GM19467 (cell line): ENCODE measurements at regions not wholly inside any gene's neighbourhood (a gene's known extent, or its start where the extent isn't known, plus 50 kb on each side); places are given as distances from the start of the nearest gene placed in this dataset.
A peak's percentile ranks its signal among the peaks of the same experiment; 100 is the strongest.

Experiments used
- ATAC-seq: cut with Tn5 transposase; IDR thresholded peaks from one replicate; pipeline ENCODE4 v1.9.1; 2021; ENCODE audit warnings: mild to moderate bottlenecking, moderate library complexity; ENCODE audit not compliant: unreplicated experiment

DNA sequence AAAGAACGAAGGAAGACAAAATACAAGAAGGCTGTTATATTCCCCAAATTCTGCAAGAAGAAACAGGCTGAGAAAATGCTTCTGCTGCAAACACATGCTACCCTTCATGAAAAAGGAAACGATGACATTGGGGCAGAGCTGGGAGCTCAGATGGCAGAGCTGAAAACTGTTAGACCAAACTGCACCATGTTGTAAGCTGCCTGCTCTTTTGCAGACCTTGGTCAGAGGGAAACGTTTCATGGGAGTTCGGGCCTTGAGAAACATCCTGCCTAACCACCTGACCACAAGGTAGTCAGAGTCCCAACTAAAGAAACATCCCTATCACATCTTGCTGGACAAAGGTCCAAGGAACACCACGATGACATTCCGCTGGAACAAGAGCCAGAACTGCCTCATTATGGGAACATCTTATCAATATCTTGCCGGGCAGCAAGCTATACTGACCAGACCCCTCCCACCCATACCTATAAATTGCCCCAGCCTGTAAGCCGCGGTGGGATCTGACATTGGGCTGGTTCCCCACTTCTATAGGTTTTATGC lies 110.7 kb upstream of the CTSC start:
- no peak for ATAC-seq

GRCh38 chr11:88447281-88447680 lies 109.7 kb upstream of the CTSC start:
- ATAC-seq: no peak

DNA sequence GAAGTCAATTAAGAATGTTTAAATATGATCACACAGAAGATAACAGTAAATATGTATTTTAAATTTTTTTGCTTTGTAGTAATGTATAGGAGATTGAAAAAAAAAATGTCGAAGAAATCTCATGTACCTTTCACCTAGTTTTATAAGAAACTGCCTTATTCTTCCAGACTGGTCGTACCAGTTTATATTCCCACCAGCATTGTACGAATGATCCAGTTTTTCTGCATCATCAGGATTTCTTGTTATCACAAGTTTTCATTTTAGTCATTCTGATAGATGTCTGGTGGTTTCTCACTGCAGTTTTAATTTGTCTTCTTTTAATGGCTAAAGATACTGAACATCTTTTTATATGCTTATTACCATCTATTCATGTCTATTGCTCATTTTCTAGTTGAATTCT lies 101.8 kb upstream of the CTSC start:
- ATAC-seq: no peak

DNA sequence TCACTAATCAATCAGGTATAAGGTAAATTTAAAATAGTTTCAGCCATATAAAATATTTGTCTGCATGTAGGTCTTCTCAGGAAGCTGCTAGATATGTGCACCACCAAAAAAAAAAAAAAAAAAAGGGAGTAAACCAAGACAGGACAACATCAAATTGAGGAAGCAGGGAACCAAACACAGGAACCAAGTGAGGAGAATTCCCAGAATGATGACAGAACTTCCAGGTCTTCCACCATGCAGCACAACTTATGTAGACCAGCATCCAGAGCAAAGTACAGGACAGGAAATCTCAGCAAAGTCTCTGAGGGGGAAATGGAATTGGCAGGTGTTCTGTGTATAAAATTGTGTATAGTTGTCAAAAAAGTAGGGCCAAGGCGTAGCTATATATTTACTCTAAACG lies 101.2 kb upstream of the CTSC start:
- no peak for ATAC-seq

DNA sequence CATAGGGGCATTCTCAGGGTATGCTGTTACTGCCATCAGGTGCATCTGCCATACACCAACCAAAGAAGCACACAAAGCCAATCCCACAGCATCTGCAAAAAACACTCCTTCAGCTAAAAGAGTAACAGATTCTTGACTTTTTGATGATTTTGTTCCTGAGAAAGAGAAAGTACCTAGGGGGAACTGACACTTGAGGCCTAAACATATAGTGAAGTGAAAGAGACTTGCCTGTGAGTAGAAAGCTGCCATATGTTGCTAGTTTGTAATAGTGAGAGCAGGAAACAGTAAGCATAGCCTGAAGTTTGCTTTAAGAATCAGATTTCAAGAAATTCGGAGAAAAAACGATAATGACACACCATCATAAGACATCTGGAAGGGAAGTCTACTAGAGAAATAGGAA lies 97.9 kb upstream of the CTSC start:
- peak; percentile 99 for ATAC-seq

- ATAC-seq: no peak
These were observed 96.9 kb upstream of the CTSC start for GRCh38 chr11:88434333-88434976.

- ATAC-seq: no peak
These were observed 96.1 kb upstream of the CTSC start for GRCh38 chr11:88433536-88434230.

GRCh38 chr11:88431675-88432341 lies 94.3 kb upstream of the CTSC start:
- ATAC-seq: no peak

DNA sequence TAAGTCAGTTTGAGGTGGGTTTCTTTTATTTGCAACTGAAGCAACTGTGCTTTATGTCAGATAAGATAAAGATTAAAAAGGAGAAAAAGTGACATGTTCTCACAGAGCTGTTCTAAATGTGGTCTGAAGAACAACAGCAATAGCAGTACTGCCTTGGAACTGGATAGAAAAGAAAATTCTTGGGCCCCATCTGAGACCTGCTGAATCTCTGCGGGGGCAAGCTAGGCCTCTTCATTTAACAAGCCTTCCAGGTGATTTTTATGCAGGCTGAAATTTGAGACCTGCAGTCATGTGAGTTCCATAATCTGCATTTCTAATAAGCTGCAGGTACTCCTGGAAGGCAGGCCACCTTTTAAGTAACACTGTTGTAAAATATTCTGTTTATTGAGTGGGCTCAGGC lies 91.4 kb upstream of the CTSC start:
- ATAC-seq: no peak

GRCh38 chr11:88427719-88428118 lies 90.2 kb upstream of the CTSC start:
- no peak for ATAC-seq

GRCh38 chr11:88424881-88425280 lies 87.3 kb upstream of the CTSC start:
- no peak for ATAC-seq

- ATAC-seq: peak; percentile 87
These were observed 84.0 kb upstream of the CTSC start for GRCh38 chr11:88421530-88421929.

DNA sequence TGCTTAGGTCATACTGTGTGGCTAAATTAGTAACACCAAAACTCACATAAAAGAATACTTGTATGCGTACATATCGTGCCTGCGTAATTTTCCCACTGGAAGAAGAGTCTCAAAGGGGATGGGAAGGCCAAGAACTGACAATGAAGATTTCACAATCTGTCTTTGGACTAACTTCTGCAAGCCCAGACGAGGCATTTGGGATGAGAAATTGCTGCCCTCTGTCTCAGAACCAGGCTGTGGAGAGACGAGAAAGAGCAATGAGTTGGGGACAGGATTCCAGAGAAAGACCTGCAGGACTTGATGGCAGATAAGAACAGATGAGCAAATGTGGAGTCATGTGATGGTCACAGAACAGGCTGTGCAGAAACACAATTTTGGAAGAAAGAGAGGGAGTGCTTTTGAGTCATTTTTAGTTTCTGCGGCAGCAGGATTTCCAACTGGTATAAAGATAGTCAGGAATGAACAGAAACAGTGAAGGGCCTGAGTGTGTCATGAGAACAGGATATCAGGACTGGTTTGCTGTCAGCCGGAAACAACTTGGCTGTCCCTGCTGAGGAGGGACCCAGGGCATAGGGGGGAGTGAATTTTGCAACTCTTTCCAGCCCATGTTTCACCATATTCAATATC lies 82.7 kb upstream of the CTSC start:
- no peak for ATAC-seq

GRCh38 chr11:88418508-88418907 lies 81.0 kb upstream of the CTSC start:
- ATAC-seq: no peak

DNA sequence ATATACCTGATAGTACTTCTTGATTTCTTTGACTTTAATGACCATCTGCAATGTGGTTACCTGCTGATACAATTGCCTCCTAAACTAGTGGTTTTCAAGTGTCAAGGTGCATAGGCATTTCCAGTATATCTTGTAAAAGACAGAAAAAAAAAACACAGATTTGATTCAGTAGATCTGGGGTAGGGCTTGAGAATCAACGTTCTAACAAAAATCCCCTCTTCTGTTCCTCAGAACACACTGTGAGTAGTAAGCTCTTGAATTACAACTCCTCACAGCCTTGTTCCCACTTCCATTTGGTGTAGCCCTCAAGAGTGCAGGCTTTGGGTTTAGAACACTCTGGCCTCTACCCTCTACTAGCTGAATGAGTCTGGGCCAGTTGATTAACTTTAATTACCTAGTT lies 78.0 kb upstream of the CTSC start:
- no peak for ATAC-seq

DNA sequence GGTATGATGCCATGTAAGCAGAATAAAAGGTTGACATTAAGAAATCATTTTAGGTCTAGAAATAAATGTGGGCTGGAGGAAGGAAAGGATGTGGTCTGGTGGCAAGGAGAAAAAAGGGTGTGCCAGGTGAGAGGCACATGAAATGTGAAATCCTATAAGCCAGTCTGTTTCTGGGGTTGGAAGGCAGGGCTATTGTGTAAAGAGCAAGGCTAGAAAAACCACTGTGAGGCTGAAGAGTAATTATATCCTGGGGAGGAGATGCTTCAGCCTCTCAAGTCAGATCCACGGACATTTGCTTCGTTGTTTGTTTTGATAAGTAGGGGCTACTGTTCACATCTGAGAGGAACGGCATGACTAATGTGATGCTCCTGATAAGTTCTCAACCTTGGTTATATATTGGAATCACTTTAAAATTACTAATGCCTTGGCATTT lies 77.5 kb upstream of the CTSC start:
- ATAC-seq: no peak

DNA sequence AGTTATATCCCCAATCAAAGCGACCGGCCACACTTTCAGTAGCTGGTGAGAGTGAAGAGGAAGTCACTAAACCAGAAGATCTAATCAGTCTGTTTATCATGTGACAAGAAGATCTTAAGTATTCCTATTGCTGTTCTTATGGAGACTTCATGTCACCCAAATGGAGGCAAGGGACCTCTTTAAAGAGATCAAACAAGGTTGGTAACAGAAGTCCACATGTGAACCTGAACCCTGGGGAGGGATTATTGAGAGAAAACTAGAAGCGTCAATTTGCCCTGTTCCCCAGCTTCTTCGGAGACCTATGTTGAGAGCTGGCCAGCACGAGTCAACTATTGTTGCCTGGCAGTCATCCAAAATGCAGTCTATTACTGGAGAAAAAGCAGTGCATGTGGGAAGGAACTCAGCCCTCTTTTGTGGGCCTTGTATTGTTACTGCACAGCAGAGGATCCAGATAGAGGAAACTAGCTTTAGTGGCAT lies 76.9 kb upstream of the CTSC start:
- no peak for ATAC-seq

- no peak for ATAC-seq
These were observed 73.7 kb upstream of the CTSC start for GRCh38 chr11:88411265-88411664.

DNA sequence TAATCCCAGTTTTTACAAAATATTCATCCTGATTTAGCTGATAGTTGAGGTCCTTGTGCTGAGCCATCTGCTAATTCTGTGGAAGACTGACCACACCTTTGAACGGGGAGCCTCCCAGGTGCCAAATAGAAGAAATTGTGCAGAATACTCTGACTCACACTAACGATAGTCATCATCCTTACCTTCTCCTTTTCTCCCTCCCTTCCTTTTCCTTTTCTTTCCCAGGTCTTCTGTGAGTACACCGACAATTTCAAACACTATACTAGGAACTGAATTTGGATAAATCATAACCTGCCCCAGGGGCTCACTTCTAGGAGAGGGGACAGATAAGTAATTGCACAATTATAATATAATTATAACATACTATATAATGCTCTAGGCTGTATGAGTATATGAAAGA lies 73.1 kb upstream of the CTSC start:
- ATAC-seq: no peak

- ATAC-seq: no peak
These were observed 72.5 kb upstream of the CTSC start for GRCh38 chr11:88410056-88410455.

DNA sequence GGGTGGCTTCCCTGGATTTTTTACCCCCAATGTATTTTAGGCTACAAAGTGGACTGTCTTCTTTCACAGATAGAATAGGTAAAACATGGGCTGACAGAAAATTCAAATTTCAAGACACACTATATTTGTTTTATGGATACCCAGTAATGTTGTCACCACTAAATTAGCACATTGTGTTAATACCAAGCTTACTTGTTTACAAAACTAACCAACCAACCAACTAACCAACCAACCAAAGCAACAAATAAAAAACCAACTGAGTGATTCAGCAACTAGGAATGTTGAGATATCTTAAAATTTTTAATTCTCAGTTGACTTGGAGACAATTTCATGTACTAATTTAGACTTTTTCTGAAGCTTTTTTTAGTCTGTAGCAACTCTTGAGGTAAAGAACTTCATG lies 69.3 kb upstream of the CTSC start:
- ATAC-seq: no peak
